NCI-H146 (cell line): ENCODE measurements at regions not wholly inside any gene's neighbourhood (a gene's known extent, or its start where the extent isn't known, plus 50 kb on each side); places are given as distances from the start of the nearest gene placed in this dataset.
"Not testable (repeated sequence)": the region's sequence is repeated elsewhere in the genome, so short reads cannot be mapped to it uniquely, and the experiment has no call there.

Experiments
- DNase-seq: peaks from one replicate; lab custom pipeline; 2025; lab: John Stamatoyannopoulos, UW

DNA sequence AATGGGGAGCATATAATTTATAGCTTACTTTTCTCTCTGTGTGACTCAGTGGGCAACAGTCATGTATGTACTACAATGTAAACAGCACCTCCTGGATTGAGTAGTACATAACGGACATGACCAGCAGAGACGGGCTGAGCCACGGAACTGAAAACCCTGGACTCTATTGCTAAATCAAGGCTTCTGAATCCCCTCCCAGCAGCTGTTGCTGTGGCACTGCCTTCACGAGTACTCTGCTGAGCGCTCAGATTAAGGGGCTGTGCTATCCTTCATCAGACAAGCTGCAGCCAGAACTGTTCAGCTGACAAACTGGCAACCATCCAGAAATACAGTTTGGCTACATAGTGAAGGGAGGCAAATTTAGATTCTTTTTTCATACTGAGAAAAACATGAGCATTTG, 131.3 kb upstream of the CCDC180 start:
- peak; percentile 6 for DNase-seq

DNA sequence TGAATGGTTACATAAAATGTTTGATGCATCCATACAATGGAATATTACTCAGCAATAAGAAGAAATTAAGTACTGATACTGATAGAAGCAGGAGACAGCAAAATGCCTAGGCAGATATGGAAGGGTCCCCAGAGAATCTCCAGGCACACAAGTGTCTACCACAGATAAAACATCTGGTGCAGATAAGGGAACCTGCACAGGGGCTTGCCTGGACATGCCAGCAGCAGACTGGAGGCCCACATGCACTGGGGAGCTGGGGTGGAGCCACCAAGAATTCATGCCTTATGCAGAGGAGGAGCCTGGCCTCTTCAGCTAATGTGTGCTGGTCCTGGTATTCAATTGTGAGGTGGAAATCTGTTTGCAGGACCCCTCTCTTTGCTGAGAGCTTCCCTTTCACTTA, 129.2 kb upstream of the CTSV start:
- DNase-seq: peak; percentile 11

DNA sequence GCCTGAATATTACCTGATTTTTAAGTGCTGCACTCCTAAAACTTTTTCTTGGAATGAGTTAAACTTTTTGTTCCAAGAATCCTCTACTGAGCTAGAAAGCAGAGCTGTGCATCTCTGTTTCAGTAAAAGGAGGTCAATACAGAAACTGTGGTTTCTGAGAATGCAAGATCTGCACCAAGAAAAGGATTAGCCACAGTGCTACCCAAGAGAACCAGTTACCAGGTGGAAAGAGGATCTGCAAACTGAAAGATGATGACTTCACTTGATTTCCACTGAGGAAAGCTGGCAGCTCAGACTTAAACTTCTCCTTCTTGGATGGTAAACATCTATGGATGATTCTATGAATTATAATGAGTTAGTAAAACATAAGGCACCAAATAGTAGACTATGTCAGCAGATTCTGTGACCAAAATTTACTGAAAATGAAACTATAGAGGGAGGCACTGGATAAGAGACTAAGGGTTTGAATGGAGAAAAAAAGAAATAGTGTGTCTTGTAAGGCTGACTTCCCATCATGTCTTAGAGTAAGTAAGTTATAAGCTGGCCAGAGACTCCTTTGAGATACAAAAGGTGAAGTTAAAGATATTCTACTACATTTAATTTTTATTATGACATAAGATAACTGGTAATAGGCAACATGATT, 127.7 kb upstream of the CTSV start:
- DNase-seq: not testable (repeated sequence)

DNA sequence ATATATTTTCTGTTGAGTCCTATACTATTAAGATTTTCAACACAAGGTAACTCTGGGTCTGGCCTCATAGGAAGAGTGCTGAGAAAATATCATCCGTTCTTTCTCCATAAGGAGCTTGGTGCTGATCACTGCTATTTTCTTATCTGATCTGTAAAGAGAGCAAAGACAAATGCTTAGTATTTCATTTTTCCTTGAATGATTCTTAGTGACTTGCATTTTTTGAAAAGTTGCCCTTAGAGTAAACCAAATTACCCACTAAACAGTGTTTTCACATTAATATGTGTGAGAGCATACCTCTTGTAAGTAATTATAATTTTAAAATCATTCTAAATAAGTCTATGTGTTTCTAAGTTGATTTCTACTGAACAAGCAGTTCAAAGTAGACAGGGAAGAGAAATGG, 121.3 kb upstream of the CTSV start:
- no peak for DNase-seq

DNA sequence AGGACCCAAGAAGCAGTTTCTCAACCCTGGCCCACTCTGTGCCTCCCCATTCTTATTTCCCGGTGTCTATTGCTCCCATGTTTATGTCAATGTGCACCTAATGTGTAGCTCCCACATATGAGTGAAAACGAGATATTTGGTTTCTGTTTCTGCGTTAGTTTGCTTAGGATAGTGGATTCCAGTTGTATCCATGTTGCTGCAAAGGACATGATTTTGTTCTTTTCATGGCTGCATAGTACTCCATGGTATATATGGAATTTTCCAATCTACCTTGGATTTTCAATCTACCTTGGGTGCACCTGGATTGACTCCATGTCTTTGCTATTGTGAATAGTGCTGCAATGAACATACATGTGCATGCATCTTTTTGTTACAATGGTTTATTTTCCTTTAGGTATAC, 119.8 kb upstream of the CTSV start:
- DNase-seq: not testable (repeated sequence)

DNA sequence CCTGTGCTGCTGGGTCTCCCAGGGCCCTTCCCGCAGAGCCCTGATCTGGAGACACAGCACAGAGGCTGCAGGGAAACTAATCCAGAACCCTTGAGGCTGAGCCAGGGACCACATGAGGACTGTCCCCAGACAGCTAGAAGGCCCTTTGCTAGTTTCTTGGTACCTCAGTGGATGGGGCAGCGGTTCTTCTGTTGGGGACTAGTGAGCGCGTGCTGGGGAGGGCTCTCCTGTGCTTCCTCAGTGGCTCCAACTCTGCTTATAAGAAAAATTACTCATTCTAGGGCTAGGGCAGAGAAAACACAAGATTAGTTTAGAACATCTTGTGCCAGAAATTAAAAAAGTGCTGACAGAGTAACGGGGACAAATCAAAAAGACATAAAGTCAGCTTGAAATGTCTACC, 116.5 kb upstream of the CTSV start:
- not testable (repeated sequence) for DNase-seq

DNA sequence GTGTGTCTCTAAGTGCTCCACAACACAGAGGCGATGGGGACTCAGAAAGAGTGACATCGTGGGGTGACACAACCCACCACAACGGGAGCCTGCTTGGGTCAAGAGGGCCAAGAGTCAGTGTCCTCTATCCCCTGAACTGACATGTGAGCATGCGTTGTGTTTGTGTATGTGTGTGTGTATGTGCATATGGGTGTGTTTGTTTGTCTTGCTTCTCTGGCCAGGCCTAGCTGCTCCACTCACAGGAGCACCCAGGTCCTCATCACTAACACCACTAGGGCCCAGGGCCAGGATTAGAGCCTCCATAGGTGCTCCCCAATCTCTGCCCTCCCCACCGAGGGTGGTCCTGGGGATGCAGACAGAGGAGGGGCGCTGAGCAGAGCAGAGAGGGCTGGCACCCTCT, 115.0 kb upstream of the CTSV start:
- DNase-seq: no peak

DNA sequence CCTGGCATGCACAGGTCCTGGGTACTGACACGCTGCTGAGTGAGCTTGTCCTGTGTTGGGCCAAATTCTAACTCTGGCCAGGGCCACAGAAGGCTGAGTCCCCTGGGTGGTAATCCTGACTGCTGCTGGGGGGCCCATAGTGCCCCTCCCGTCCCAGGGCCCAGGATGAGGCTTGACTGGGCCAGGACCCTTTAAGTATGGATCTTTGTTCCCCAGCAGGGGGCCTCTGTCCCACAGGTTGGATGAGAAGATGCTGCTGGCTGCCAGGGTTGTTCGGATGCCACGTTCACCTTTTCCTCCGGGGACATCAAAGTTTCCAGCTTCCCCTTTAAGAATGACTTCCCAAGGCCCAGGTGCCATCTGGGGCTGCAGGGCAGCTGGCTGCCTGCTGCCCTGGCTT, 114.2 kb upstream of the CTSV start:
- DNase-seq: not testable (repeated sequence)

DNA sequence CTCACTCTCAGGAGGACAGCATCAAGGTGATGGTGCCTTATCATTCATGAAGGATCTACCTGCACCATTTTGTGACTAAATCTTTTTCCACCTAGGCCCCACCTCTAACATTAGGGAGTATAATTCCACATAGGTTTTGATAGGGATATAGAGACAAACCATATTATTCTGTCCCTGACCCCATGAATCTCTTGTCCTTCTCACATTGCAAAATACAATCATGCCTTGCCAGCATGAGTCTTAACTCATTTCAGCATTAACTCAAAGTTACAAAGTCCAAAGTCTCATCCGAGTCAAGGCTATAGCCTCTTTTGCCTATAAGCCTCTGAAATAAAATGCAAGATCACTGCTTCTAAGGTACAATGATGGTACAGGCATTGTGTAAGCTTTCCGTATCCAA, 111.5 kb upstream of the CTSV start:
- not testable (repeated sequence) for DNase-seq

DNA sequence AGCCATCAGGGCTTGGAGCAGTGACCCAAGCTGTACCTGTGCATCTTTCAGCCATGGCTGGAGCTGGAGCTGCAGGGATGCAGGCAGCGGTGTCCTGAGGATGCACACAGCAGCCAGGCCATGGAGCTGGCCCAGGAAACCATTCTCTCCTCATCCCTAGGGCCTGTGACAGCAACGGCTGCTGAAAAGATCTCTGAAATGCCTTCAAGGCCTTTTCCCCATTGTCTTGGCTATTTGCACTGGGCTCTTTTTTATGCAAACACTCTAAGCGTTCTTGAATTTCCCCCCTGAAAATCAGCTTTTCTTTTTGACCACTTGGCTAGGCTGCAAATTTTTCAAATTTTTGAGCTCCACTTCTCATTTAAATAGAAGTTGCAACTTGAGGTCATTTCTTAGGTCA, 109.5 kb upstream of the CTSV start:
- DNase-seq: not testable (repeated sequence)

DNA sequence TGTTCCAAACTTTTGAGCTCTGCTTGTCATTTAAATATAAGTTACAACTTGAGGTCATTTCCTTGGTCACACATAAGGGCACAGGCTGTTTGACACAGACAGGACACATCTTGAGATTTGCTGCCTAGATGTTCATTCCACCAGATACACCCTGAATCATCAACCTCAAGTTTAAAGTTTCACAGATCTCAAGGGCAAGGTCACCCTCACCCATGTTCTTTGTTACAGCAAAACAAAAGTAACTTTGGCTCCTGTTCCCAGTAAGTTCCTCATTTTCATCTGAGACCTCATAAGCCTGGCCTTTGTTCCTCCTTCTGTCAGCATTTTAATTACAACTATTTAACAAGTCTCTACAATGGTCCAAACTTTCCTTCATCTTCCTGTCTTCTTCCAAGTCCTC, 106.7 kb upstream of the CTSV start:
- not testable (repeated sequence) for DNase-seq

DNA sequence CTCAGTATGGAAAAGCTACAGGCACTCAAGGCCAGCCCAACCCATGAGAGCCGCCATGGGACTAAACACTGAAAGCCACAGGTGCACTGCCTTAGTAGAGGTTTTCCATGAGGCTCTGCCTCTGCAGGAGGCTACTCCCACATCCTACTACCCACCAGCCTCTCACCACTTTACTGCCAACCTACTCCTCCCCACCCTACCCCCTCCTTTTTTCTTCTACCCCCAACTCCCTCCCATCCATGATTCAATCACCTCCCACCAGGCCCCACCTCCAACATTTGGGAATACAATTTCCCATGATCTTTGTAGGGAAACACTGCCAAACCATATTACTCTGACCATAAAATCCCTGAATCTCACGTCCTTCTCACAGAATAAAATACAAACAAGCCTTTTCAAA, 101.6 kb upstream of the CTSV start:
- no peak for DNase-seq

DNA sequence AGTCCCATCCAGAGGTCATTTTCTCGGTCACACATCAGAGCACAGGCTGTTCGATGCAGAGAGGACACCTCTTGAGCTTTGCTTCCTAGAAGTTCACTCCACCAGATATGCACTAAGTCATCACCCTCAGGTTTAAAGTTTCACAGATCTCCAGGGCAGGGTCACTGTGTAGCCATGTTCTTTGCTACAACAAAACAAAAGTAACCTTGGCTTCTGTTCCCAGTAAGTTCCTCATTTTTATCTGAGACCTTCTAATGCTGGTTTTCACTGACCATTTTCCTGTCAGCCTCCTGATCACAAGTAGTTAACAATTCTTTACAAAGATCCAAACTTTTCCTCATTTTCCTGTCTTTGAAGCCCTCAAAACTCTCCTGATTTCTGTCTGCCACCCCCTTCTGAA, 97.5 kb upstream of the CTSV start:
- DNase-seq: no peak

DNA sequence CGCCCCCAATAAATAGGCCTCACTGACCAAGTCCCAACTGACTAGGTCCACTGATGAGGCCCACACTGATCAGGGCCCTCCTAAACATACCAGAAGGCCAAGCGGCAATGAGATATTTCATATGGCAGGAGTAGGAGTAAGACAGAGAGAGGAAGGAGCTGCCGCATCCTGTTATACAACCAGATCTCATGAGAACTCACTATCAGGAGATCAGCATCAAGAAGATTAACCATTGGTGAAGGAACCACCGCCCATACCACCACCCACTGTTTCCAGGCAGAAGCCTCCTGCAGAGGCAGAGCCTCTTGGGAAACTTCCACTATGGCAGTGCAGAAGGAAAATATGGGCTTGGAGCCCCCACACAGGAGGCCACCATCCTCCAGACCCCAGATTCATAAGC, 95.0 kb upstream of the CTSV start:
- DNase-seq: not testable (repeated sequence)

DNA sequence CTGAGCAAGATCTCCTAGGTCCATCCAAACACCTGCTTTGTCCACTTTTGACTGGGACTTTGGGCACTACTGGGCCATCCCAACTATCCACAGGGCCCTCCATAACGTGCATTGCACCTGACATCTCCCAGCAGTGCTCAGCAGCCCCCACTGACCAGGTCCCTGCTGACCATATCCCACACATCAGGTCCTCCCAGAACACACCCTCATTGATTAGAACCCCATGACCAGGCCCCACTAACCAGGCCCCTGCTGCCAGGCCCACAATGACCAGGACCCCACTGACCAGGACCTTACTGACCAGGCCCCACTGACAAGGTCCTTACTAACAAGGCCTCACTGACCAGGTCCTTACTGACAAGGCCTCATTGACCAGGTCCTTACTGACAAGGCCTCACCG, 93.9 kb upstream of the CTSV start:
- DNase-seq: no peak

DNA sequence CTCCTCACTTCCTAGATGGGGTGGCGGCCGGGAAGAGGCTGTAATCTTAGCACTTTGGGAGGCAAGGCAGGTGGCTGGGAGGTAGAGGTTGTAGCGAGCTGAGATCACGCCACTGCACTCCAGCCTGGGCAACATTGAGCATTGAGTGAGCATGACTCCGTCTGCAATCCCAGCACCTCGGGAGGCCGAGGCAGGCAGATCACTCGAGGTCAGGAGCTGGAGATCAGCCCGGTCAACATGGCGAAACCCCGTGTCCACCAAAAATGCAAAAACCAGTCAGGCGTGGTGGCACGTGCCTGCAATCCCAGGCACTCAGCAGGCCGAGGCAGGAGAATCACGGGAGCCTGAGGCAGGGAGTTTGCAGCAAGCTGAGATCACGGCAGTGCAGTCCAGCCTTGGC, 91.9 kb upstream of the CTSV start:
- DNase-seq: not testable (repeated sequence)

DNA sequence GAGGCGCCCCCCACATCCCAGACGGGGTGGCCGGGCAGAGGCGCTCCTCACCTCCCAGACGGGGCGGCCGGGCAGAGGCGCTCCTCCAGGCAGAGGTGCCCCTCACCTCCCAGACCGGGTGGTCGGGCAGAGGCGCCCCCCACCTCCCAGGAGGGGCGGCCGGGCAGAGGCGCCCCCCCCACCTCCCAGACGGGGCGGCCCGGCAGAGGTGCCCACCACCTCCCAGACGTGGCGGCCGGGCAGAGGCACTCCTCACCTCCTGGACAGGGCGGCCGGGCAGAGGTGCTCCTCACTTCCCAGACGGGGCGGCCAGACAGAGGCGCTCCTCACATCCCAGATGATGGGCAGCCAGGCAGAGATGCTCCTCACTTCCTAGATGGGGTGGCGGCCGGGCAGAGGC, 91.4 kb upstream of the CTSV start:
- not testable (repeated sequence) for DNase-seq

DNA sequence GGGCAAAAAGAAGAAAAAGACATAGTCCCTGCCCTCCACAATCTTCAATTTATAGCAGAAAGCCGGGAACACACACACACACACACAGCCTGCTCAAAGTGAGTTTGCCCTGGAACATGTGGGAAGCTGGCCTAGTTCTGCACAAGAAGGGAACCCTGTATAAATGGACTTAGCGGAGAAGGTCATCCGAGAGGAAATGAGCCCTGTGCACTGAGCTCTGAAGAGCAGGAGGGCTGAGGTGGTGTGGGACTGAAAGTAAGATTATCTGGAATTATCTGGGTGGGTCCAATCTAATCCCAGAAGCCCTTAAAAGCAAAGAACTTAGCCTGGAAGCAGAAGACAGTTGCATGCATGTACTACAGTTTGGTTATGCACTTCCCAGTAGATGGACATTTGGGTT, 90.0 kb upstream of the CTSV start:
- DNase-seq: no peak

DNA sequence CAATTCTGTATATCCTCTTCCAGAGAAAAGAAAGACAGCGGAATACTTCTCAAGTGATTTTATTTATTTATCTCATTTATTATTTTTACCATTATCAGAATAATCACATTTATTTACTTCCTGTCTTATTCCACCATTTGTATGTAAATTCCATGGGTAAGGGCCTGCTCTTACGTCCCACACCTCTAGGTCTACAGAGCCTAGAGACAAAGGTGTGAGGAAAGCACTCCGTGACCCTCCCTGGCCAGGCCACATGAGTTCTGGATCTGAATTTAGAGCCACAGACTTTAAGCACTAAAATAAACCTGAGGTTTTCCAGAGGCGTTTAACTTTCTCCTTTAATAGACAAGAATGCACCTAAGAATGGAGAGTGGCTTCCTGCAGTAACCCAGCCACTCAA, 85.3 kb upstream of the CTSV start:
- no peak for DNase-seq

DNA sequence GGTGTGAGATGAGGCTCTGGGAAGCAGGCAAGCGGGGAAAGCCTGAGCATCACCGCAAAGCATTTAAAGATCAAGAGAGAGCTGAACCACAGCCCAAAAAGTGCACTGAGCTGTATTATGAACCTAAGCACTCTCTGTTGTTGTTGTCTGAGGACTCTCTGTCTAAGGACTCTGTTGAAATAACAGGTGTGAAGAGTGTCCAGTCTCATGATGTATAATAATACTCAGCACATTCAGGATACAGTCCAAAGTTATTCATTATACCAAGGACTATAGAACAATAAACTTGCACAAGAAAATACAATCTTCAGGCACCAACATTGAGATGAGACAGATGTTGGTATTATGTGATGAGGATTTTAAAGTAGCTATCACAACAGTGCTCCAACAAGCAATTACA, 71.8 kb upstream of the CTSV start:
- no peak for DNase-seq

DNA sequence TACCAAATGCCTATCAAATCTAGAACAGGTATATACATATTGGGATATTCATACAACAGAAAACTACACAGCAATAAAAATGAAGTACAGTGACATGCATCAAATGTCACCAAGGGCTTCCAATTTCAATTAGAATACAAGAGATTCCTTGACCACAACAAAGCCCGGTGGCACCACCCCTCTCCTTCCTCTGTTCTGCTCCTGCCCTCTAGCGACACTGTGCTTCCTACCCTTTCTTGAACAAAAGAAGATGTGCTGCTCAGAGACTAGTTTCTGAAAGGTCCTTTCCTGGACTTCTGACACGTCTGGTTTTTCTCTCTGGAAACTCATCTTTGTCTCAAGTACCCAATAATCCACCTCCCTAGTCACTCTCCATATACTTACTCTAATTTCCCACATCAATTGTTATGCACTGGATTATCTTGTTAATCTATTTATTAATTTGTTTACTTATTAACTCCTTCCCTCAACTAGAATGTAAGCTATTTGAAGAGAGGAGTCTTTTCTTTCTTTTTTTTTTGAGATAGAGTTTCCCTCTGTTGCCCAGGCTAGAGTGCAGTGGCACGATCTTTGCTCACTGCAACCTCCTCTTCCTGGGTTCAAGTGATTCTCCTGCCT, 70.4 kb upstream of the CTSV start:
- peak; percentile 60 for DNase-seq

DNA sequence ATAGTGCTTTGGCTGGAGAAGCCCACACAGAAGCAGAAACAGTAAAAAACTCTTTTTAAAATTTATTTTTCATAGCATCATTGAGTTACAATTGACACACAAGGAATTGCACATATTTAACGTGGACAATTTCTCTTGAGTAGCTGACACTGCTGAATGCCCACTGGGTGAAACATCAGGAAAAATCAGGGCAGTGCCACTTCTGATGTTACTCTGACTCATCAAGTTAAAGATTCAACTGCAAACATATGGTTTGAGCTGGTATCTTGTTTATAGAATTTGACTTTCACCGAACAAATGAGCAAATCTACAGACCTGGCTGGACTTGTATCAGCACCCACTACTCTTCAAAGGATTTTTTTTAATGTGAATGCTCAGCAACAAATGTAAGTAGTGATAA, 66.3 kb upstream of the CTSV start:
- DNase-seq: not testable (repeated sequence)

DNA sequence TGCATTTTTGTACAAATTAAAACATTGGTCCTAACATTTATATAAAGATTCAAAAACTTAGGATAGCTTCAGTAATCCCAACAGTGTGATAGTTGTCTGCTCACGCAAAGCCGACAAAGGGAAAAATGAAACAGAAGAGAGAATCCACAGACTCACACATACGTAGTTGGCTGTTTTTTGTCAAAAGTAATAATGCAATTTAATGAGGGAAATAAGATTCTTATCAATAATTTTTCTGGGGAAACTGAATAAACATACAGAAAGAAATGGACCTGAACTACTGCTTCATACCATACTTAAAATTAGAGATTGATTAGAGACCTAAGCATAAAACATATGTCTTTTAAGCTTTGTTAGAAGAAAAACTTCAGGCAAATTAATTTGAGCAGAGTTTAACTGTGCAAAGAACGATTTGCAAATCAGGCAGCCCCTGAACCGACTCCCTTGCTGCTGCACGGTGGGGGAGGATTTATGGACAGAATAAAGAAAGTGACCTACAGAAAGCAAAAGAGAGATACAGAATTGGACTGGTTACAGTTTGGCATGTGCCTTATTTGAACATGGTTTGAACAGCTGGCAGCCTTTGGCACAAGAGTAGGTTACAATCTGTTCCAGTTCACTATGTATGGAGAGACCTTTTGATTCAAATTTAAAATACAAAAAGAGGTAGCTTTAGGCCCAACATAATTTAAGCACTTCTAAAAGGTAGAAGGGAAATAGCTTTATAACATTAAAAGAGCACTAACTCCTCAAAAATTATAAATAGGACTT, 64.9 kb upstream of the CTSV start:
- not testable (repeated sequence) for DNase-seq
